Ramos (cell line): ENCODE measurements at regions not wholly inside any gene's neighbourhood (a gene's known extent, or its start where the extent isn't known, plus 50 kb on each side); places are given as distances from the start of the nearest gene placed in this dataset.

Experiments used
- in situ Hi-C: fragments of 300-500 bp; cut with MboI; formaldehyde crosslinking; loops from one replicate; pipeline ENCODE4 v1.14.3; 2022; ENCODE audit warnings: low sequenced_read_pairs; ENCODE audit not compliant: unreplicated experiment

DNA sequence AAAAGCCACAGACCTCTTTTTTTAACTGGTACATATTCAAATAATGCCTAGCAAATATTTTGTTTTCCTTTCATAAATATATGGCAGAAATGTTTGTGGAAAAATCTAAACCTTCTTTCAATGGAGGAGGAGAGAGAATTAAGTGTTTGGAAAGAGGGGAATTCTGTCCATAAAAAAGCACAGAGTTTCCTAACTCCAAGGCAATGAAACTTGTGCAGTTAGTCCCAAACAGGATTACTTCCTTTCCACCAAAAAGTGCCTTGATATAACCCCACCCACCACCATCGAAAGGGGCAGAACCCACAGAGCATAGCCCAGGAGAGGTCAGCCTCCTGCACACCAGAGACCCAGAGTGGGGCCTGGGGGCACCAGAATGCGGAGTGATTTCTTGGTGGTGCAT lies 106.3 kb downstream of the OGFRL1 start:
- in situ Hi-C loops: no loop called here

DNA sequence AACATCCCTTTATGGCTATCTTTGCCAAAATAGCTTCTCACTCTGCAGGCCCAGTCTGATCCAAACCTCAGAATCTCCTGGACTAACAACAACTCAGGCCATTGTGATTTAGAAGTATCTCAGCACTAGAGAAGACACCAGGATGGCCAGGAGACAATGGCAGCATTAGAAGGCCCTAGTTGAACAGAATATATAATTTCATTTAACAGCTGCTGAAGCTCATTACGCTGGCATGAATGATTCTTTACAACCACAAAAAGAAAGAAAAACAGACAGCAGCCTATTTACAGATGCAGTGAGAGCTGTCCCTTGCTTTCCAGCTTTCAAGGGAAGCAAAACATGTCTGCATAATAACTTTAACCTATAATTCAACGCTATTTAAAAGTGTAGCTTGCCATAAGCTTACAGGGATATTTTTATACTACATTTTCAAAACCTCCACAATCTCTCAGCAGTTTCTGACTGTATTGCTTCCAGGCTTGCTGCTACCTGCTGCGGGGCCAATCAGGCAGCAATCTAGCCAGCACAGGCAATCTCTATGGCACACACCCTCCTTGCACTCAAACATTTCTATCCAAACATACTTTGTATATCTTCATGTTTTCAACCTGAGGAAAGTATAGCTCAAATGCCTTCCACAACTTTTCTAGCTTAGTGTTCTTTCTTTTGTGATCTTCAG lies 107.3 kb downstream of the OGFRL1 start:
- in situ Hi-C loops: no loop called here

DNA sequence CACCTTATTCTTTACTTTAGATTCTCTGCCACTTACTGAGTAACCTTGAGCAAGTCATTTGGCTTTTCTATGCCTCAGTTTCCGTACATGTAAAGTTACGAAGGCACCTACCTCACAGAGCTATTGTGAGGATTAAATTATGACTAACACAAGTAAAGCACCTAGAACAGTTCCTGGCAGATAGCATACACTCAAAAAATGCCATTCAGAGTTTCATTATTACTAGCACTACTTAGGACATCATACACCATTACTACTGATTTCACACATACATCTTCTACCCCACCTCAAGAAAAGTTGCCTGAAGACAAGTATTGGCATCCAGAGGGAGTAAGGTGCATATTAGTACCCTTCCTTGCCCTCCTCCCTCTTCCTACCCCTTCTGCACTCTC lies 107.8 kb downstream of the OGFRL1 start:
- in situ Hi-C loops: no loop called here

DNA sequence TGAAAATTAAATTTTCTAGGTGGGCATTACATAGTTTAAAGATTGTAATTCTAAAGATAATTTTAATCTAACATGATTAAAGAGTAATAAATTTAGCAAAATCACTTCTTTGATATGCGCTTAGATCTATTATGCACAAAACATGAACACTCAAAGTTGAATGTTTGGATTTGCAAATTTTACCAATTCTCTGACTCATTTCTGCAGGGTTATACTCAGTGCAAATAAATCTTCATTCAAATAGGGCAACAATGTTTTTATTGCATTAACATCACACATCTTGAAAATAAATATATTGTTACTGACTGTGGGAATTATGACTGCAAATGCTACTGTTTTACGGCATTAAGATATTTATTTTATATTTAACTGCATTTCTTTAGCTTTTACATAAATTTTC lies 110.7 kb downstream of the OGFRL1 start:
- in situ Hi-C loops: no loop called here

DNA sequence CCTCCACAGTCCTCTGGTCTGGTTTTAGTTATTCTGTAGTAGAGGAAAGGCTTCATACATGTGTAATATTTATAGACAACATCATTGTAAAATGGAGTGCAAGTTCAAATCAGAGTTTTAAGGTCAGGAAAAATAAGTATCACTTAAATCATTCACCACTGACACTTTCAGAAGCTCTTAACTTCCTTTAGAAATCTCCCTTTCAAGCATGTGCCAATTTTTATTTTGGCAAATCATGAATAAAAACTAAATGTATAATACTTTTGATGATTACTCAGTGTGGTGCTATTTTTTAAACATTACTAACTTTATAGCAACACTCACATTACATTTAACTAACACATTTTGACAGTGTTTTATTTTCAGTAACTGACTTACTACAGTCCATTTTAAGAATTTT lies 112.2 kb downstream of the OGFRL1 start:
- in situ Hi-C loops: loop anchor here (25.0 kb wide), 1 partner anchor 111 kb away; no protein-coding TSS in a partner anchor

DNA sequence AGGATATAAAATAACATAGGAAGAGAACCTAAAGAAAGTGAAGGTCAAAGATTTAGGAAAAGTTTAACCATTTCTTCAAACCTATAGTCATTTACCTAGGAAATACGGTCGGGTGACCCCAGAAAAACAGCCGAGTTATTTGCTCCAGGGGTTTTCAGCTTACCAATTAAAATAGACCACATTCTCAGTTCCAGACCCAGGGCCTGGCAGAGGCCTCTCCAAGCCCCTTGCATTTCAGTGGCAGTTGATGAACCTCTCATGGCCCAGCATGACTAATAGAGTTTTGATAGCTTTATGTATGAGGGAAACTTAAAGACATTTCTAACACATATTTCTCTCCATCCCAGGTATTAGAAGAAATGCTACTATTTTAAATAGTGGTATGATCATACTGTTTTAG lies 113.5 kb downstream of the OGFRL1 start:
- in situ Hi-C loops: loop anchor here (25.0 kb wide), 1 partner anchor 110 kb away; no protein-coding TSS in a partner anchor

DNA sequence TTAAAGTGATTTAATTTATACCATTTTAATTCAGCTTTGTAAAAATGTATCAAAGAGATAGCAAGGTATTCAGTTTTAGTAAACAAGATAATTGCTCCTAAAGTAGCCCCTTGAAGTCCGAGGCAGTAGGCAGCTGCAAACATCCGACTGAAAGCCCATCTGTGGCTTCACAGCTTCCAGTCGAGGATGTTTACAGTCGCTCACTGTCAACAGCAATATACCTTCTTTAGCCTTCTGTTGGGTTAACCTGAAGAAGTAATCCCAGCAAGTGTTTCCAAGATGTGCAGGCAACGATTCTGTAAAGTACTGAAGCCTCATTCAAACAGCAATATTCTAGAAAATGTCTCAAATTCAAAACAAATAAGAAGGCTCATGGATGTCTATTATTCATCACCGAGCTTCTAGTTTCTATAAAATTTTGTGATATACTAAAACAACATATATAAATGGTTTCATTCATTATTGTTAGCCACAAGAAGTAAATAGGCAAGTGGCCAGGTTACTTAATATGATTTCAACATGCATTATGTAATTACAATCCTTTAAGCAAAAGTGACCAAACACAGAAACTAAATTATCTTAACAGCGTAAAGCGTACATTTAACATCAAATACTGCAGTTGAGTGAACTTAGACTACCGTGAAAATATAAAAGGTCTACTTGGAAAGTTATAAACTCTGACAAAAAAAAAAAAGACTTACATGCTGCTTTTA lies 115.0 kb downstream of the OGFRL1 start:
- in situ Hi-C loops: loop anchor here (25.0 kb wide), 1 partner anchor 109 kb away; no protein-coding TSS in a partner anchor

DNA sequence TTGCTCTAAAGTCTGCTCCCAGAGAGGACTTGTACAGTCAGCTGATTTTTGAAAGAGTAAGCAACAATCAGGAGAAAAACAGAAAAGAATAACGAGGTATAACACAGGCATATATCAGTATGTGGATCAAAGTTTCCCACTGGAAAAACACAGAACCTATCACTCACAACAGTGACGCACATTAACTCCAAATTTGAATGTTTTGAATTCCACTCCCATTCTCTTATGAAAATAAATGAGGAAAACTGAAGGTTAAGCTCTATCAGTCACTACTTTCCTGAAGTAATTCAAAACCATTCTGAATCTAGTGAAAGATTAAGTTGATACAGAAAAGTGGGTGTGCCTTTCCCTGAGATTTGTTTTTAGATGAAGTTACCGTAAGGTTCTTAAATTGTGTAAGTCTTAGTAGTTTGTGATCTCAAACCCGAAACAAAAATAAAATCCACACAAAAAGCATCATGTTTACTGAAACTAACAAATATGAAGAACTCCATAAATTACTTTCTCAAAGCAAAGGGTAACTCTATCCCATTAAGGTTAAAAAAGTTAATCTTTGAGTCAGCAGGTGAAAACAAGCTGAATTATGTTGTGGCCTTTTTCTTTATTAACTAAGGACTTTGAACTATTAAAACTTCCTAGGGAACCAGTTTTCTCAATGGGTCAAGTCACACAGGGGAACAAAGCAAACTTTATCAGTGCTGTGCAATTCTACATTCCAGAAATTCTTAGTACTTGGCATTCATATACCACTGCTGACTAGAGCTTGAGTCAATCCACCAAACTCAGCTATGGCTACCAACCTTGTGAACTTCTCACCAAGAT lies 115.7 kb downstream of the OGFRL1 start:
- in situ Hi-C loops: loop anchor here (25.0 kb wide), 1 partner anchor 108 kb away; no protein-coding TSS in a partner anchor

DNA sequence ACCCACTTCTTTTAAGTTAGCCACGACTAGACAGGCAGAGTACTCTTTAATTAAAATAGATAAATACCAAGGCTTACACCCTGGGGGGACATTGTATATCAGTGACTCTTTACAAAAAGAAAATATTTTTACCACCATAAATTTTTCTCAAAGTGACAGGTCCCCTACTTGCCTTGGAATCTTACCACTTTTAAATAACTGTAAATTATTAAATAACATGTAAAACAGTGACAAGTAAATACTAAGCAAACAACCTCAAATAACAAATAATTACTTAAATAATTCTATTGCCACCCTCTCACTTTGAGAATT lies 116.3 kb downstream of the OGFRL1 start:
- in situ Hi-C loops: loop anchor here (25.0 kb wide), 1 partner anchor 107 kb away; no protein-coding TSS in a partner anchor

DNA sequence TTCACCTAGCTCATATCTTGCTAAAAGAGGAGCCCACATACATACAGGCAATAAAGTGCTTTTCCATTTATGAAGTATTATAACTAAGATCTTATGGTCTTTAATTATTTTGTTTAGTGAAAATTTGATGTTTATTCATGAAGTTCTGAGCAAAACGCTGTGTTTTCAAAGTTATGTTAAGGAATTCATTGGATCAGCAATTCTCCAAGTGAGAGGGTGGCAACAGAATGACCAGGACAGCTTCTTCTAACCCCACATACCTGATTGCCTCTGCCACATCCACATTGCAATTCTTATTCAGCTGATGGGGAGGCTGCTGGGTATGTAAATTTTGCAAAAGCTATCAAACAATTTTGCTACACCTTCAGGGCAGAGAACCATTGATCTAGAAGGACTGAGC lies 116.8 kb downstream of the OGFRL1 start:
- in situ Hi-C loops: loop anchor here (25.0 kb wide), 1 partner anchor 107 kb away; no protein-coding TSS in a partner anchor

DNA sequence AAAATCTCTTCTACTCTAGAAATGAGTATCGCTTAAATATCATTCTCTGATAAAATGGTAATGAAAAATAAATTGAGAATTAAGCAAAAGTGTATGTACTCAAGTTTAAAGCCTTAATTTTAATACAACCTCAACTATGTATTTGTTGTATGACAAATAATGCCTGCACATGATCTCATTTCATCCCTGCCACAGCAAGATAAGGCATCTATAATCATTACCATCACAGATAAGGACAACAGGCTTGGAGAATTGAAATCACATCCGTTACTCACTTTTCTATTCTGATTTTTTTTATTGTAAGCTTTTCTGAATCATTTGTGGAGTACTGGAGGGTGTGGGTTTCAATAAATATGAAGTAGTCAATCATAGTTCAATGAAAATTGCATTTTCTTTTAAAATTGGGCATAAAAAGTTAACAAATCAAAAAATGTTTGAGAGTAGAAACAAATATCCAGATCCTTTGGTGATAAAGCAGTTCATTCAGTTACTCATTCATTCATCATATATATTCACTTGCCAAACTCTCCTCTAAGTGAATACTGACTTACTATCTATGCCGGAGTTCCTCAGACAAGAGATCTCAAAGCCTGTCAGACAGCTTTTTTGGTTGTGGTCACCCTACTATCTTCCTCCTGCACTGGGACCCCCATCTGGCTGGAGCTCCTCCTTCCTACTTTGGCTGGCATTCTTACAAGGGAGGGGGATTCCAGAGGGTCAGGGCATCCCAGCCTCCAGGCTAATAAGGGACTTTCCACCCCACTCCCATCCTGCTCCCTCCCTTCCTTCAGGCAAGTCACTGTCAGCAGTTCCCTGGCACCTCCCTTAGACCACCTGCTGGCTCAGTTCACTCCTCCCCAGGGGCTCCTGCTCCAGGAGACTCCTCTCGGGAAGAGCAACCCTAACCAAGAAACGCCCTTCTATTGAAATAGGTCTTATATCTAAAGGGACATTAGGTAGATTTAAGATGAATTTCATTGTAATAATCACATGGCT lies 118.6 kb downstream of the OGFRL1 start:
- in situ Hi-C loops: loop anchor here (25.0 kb wide), 1 partner anchor 105 kb away; no protein-coding TSS in a partner anchor

DNA sequence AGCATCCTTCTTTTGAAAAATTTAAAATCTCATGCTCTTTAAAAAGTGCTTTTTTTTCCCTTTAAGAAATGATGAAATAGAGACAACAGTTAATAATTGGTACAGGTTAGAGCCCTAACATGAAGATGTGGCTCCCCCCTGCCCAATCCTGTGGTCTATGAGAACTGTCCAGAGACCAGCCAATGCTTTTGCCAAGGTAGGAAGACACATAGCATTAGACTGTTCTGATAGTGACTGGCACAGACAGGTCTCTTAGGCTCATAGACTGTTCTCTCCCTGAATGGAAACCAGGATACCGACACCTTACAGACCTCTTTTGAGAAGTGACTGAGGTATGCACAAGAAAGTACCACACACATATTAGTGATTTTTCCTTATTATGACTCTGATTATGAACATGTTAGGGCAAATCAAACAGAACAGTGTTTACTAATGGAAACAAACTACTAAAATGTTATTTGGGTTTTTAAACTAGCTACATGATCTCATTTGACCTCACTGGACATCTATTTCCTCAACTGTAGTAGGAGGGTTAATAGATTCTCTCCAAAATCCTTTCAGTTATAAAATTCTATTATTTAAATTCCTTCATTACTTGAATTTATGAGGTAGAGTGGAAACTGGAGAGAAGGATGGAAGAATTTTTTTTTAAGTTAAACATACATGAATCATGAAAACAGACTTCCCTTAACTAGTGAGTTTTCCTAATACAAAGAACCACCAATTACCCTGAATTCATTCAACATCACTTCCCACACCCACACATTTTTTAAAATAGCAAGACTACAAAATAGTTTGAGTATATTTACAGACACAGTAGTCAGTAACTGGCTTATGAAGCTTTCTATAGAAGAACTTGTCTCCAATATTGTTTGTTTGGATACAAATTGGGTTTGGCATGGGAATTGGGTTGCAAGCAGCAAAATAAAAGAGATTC lies 120.4 kb downstream of the OGFRL1 start:
- in situ Hi-C loops: loop anchor here (25.0 kb wide), 1 partner anchor 103 kb away; no protein-coding TSS in a partner anchor

DNA sequence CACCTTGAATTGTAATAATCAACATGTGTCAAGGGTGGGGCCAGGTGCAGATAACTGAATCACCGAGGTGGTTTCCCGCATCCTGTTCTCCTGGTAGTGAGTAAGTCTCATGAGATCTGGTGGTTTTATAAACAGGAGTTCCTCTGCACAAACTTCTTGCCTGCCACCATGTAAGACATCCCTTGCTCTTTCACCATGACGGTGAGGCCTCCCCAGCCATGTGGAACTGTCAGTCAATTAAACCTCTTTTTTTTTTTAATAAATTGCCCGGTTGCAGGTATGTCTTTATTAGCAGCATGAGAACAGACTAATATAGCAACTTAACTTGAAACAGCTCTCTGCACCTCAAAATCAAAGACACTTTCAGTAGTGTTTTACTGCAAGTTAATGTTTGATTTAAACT lies 121.6 kb downstream of the OGFRL1 start:
- in situ Hi-C loops: loop anchor here (25.0 kb wide), 1 partner anchor 102 kb away; no protein-coding TSS in a partner anchor

DNA sequence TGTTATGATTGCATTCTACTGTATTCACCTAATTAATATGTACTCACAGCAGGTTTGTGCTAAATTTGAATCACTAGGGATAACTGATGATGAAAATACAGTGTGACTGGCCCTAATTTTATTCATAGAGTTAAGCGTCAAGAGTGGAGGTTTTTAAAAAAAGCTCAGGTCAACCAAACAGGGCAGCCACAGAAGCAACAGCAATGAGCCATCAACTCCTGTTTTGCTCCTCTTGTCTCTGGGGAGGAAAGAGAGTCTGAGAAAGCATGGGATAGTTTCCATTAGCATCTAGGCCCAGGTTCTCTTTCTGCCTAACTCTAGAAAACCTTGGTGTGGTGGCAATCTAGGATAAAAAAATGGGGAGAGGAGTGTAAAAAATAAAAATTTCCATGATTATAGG lies 122.1 kb downstream of the OGFRL1 start:
- in situ Hi-C loops: loop anchor here (25.0 kb wide), 1 partner anchor 102 kb away; no protein-coding TSS in a partner anchor

DNA sequence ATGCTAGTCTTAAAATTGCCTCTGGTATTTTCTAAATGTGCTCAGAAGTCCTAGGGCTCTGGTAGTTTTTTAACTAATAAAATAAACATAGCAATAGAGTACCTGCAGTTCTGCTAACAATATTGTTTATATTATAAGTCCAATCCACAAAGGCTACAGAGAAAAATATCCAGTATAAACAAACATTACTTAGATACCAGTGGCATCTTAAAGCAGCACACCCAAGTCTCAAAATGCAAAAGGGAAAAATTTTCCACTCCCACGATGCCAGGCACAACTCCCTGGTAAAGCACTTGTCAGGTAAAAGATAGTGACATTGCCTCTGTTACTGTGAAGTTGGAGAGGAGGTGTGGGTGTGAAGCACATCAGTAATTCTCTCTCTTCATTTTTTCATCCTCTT lies 123.3 kb downstream of the OGFRL1 start:
- in situ Hi-C loops: loop anchor here (25.0 kb wide), 1 partner anchor 100 kb away; no protein-coding TSS in a partner anchor

DNA sequence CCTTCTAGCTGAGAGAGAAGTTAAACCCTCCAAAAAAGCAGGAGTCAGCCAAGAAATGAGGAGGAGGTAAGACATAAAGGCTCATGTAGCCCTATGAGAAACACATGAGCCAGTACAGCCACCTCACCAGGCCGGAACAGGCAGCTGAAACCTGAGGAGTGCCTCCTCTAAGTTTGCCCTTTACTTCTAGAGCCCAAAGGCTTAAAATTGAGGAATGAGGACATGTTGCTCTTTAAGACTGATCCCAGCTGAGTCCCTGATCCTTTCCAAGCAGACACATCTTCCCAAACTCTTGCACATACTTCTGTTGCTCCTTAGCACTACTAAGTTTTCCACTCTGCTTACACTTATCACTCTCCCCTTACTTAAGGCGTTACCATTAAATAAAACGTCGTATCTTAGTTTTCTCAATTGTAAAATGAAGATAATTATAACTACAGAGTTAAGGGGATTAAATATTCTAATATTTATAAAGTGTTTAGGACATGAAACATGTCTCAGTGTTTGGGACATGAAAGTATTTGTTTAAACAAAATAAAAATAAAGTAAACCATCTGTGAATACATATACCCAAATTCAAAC lies 124.0 kb downstream of the OGFRL1 start:
- in situ Hi-C loops: loop anchor here (25.0 kb wide), 1 partner anchor 100 kb away; no protein-coding TSS in a partner anchor

DNA sequence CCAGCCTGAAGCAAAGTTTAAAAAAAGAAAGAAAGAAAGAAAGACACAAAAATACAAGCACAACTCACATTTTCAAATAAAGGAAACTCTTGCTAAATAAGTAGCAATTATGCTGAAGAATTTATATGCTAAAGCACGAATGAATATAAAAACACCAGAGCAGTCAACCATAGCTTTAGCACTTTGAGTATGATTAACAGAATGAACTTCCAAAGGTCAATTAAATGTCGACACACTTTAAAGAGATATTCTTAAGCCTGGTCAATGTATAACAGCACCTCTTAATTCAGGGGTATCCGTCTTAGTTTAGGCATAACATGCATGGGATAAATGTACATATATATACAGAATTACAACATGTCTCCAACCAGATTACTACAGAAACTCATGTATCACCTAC lies 125.9 kb downstream of the OGFRL1 start:
- in situ Hi-C loops: loop anchor here (25.0 kb wide), 1 partner anchor 98 kb away; no protein-coding TSS in a partner anchor
